IMR-90 (cell line): ENCODE measurements at regions not wholly inside any gene's neighbourhood (a gene's known extent, or its start where the extent isn't known, plus 50 kb on each side); places are given as distances from the start of the nearest gene placed in this dataset.

Experiments
- ATAC-seq: fragments of 200-7000 bp; cut with Tn5 transposase; 2 replicates; pipeline ENCODE4 v1.9.1; 2020; ENCODE audit warnings: low read depth, mild to moderate bottlenecking, moderate library complexity
- BruUV-seq: library from RNA; stranded (reverse); fragments of 400-500 nt; replicated peaks from 2 replicates; lab custom pipeline; 2021; lab: Mats Ljungman, UMichigan
- CTCF ChIA-PET: fragments of 300-600 bp; formaldehyde crosslinking; extraction: SDS; loops from one replicate; lab custom pipeline; 2021; ENCODE audit warnings: antibody characterized with exemption; lab: Yijun Ruan, JAX
- POLR2A ChIA-PET: fragments of 300-600 bp; sonication (Branson Sonifier 250); formaldehyde crosslinking; loops from one replicate; lab custom pipeline; 2022; ENCODE audit warnings: antibody characterized with exemption; ENCODE audit not compliant: unreplicated experiment; lab: Charles Lee
- DNase-seq: peaks from one replicate; pipeline ENCODE4 v3.0.0; 2013
- H2AFZ ChIP-seq: replicated peaks from 2 replicates; pipeline ENCODE3; 2013; ENCODE audit warnings: low read length, mild to moderate bottlenecking; ENCODE audit not compliant: poor library complexity
- H2AK5ac ChIP-seq: 2 replicates; pipeline ENCODE4 v1.6.1; 2013; ENCODE audit warnings: low read depth, low read length, inconsistent platforms
- H2AK9ac ChIP-seq: replicated peaks from 2 replicates; pipeline ENCODE3; 2013; ENCODE audit warnings: mild to moderate bottlenecking, low read depth, low read length, moderate library complexity; ENCODE audit not compliant: poor library complexity
- H2BK120ac ChIP-seq: 2 replicates; pipeline ENCODE4 v1.6.1; 2013; ENCODE audit warnings: low read depth, low read length, inconsistent platforms
- H2BK15ac ChIP-seq: 3 replicates; pipeline ENCODE4 v1.6.1; 2013; ENCODE audit warnings: low read depth, low read length, inconsistent platforms
- H2BK20ac ChIP-seq: 2 replicates; pipeline ENCODE4 v1.6.1; 2013; ENCODE audit warnings: low read depth, mild to moderate bottlenecking, inconsistent platforms, low read length, moderate library complexity
- H2BK5ac ChIP-seq: 2 replicates; pipeline ENCODE4 v1.6.1; 2013; ENCODE audit warnings: mild to moderate bottlenecking, low read depth, low read length, inconsistent platforms; ENCODE audit not compliant: poor library complexity, severe bottlenecking
- H3K14ac ChIP-seq: replicated peaks from 2 replicates; pipeline ENCODE4 v1.6.1; 2013; ENCODE audit warnings: low read depth, low read length, inconsistent platforms
- H3K18ac ChIP-seq: 2 replicates; pipeline ENCODE4 v1.6.1; 2013; ENCODE audit warnings: low read depth, low read length, control low read depth
- H3K23ac ChIP-seq: 2 replicates; pipeline ENCODE4 v1.6.1; 2013; ENCODE audit warnings: low read depth, low read length, inconsistent platforms
- H3K27ac ChIP-seq: 2 replicates; pipeline ENCODE4 v1.5.1; 2013; ENCODE audit warnings: mild to moderate bottlenecking, control low read depth, low read length; ENCODE audit not compliant: insufficient read depth
- H3K27me3 ChIP-seq: 2 replicates; pipeline ENCODE4 v1.6.1; 2013; ENCODE audit warnings: low read length; ENCODE audit not compliant: control insufficient read depth, insufficient read depth
- H3K36me3 ChIP-seq: 2 replicates; pipeline ENCODE4 v1.6.1; 2013; ENCODE audit warnings: low read length, mixed read lengths; ENCODE audit not compliant: control insufficient read depth, insufficient read depth
- H3K4ac ChIP-seq: 2 replicates; pipeline ENCODE4 v1.6.1; 2013; ENCODE audit warnings: low read depth, low read length, inconsistent platforms
- H3K4me1 ChIP-seq: 2 replicates; pipeline ENCODE4 v1.6.1; 2013; ENCODE audit warnings: low read length, mixed read lengths; ENCODE audit not compliant: control insufficient read depth, insufficient read depth
- H3K4me2 ChIP-seq: 2 replicates; pipeline ENCODE4 v1.6.1; 2013; ENCODE audit warnings: low read depth, mild to moderate bottlenecking, control low read depth, low read length, moderate library complexity
- H3K4me3 ChIP-seq: 2 replicates; pipeline ENCODE4 v1.5.1; 2013; ENCODE audit warnings: low read depth, mild to moderate bottlenecking, control low read depth, low read length, moderate library complexity; ENCODE audit not compliant: insufficient read depth
- H3K56ac ChIP-seq: 2 replicates; pipeline ENCODE4 v1.6.1; 2013; ENCODE audit warnings: low read length, inconsistent platforms; ENCODE audit not compliant: insufficient read depth; ENCODE audit errors: extremely low read depth
- H3K79me1 ChIP-seq, 2 experiments: 2 replicates each; pipeline ENCODE4 v1.6.1; 2013; ENCODE audit warnings: low read length in 2 of 2, inconsistent platforms in 1 of 2, low read depth in 1 of 2
- H3K9ac ChIP-seq: 2 replicates; pipeline ENCODE4 v1.6.1; 2013; ENCODE audit warnings: low read depth, low read length, control low read depth
- H3K9me1 ChIP-seq: 2 replicates; pipeline ENCODE4 v1.6.1; 2013; ENCODE audit warnings: low read length, inconsistent platforms; ENCODE audit not compliant: insufficient read depth
- H3K9me3 ChIP-seq: 2 replicates; pipeline ENCODE4 v1.6.1; 2013; ENCODE audit warnings: low read length; ENCODE audit not compliant: control insufficient read depth, insufficient read depth
- H4K20me1 ChIP-seq: 2 replicates; pipeline ENCODE4 v1.6.1; 2013; ENCODE audit warnings: low read length, inconsistent platforms; ENCODE audit not compliant: insufficient read depth
- H4K5ac ChIP-seq: 2 replicates; pipeline ENCODE4 v1.6.1; 2013; ENCODE audit warnings: mild to moderate bottlenecking, low read depth, low read length, control low read depth
- H4K8ac ChIP-seq, 2 experiments: 2 replicates each; pipeline ENCODE4 v1.6.1; 2013; ENCODE audit warnings: low read depth in 2 of 2, low read length in 2 of 2, control low read depth in 1 of 2, inconsistent platforms in 1 of 2
- H4K91ac ChIP-seq: 2 replicates; pipeline ENCODE4 v1.6.1; 2013; ENCODE audit warnings: low read depth, low read length, inconsistent platforms; ENCODE audit not compliant: insufficient read depth
- BHLHE40 ChIP-seq: fragments of 150-350 bp; IDR thresholded peaks from 2 replicates; pipeline ENCODE4 v1.6.1; 2016; ENCODE audit warnings: mild to moderate bottlenecking, low read depth, low read length
- CEBPB ChIP-seq: IDR thresholded peaks from 2 replicates; pipeline ENCODE4 v1.6.1; 2012; ENCODE audit warnings: low read depth, low read length, improper control_type of control experiment
- CHD1 ChIP-seq: IDR thresholded peaks from 2 replicates; pipeline ENCODE4 v1.6.1; 2012; ENCODE audit warnings: low read depth, low read length, improper control_type of control experiment
- CTCF ChIP-seq: conservative IDR thresholded peaks from 2 replicates; pipeline ENCODE4 v1.5.1; 2012; ENCODE audit warnings: mild to moderate bottlenecking, low read depth, low read length, improper control_type of control experiment
- ELK1 ChIP-seq: fragments of 150-350 bp; IDR thresholded peaks from 2 replicates; pipeline ENCODE4 v1.6.1; 2016; ENCODE audit warnings: low read depth, mild to moderate bottlenecking, low read length, moderate library complexity, borderline replicate concordance
- FOS ChIP-seq: fragments of 150-350 bp; IDR thresholded peaks from 2 replicates; pipeline ENCODE4 v1.6.1; 2016; ENCODE audit warnings: low read depth, low read length
- MAFK ChIP-seq: IDR thresholded peaks from 2 replicates; pipeline ENCODE4 v1.6.1; 2012; ENCODE audit warnings: low read depth, low read length, improper control_type of control experiment
- MAZ ChIP-seq: IDR thresholded peaks from 2 replicates; pipeline ENCODE4 v1.6.1; 2012; ENCODE audit warnings: low read depth, mild to moderate bottlenecking, low read length, improper control_type of control experiment, moderate library complexity, borderline replicate concordance
- MXI1 ChIP-seq: IDR thresholded peaks from 2 replicates; pipeline ENCODE4 v1.6.1; 2012; ENCODE audit warnings: low read depth, mild to moderate bottlenecking, low read length, moderate library complexity, borderline replicate concordance
- NFE2L2 ChIP-seq: fragments of 150-350 bp; IDR thresholded peaks from 2 replicates; pipeline ENCODE4 v1.6.1; 2016; ENCODE audit warnings: low read depth, mild to moderate bottlenecking, low read length
- POLR2A ChIP-seq: IDR thresholded peaks from 2 replicates; pipeline ENCODE4 v1.6.1; 2012; ENCODE audit warnings: mild to moderate bottlenecking, low read depth, low read length
- RAD21 ChIP-seq: IDR thresholded peaks from 2 replicates; pipeline ENCODE4 v1.6.1; 2012; ENCODE audit warnings: low read length, improper control_type of control experiment
- RCOR1 ChIP-seq: IDR thresholded peaks from 2 replicates; pipeline ENCODE4 v1.6.1; 2012; ENCODE audit warnings: mild to moderate bottlenecking, low read length, improper control_type of control experiment; ENCODE audit not compliant: insufficient replicate concordance
- RFX5 ChIP-seq: IDR thresholded peaks from 2 replicates; pipeline ENCODE4 v1.8.0; 2012; ENCODE audit warnings: low read depth, mild to moderate bottlenecking, low read length, moderate library complexity
- SMC3 ChIP-seq: fragments of 150-350 bp; IDR thresholded peaks from 2 replicates; pipeline ENCODE4 v1.6.1; 2016; ENCODE audit warnings: low read depth, mild to moderate bottlenecking, antibody characterized with exemption, low read length, moderate library complexity
- USF2 ChIP-seq: fragments of 150-350 bp; IDR thresholded peaks from 2 replicates; pipeline ENCODE4 v1.6.1; 2017; ENCODE audit warnings: mild to moderate bottlenecking, antibody characterized with exemption, low read length, low read depth
- WGBS, 2 experiments: methylation state at CpG; one replicate each; pipeline versions ENCODE4 v1.1.5 to v1.1.7; 2013; ENCODE audit warnings: missing lambda C conversion rate in 2 of 2; ENCODE audit not compliant: insufficient read length in 1 of 2; ENCODE audit errors: extremely low coverage in 2 of 2; 5-methylcytosine and 5-hydroxymethylcytosine counted together
- dilution Hi-C: fragments of 300-500 bp; cut with HindIII; formaldehyde crosslinking; loops from one replicate; pipeline ENCODE4 v1.14.3; 2018; ENCODE audit warnings: low sequenced_read_pairs; ENCODE audit not compliant: unreplicated experiment
- in situ Hi-C: fragments of 300-500 bp; cut with MboI; formaldehyde crosslinking; loops from 3 replicates; pipeline ENCODE4 v1.14.3; 2019; ENCODE audit warnings: low sequenced_read_pairs, inconsistent platforms, mixed read lengths
- intact Hi-C: fragments of 100-400 bp; cut with micrococcal nuclease; formaldehyde crosslinking; loops from 2 replicates; pipeline ENCODE4 v1.10.0; 2022

- H4K5ac ChIP-seq: no peak overlapping the region
- H3K4me2 ChIP-seq: no peak overlapping the region
- dilution Hi-C loops: no loop called here
- ATAC-seq: no peak
- no peak overlapping the region for H2AFZ ChIP-seq
- no peaks in the 10 kb centered on the region for H4K20me1 ChIP-seq
- H2BK120ac ChIP-seq: no peak overlapping the region
- no peak overlapping the region for H3K23ac ChIP-seq
- no peak for DNase-seq
- H3K4me3 ChIP-seq: no peak overlapping the region
- no peak overlapping the region for H4K91ac ChIP-seq
- intact Hi-C loops: no loop called here
- H3K4me1 ChIP-seq: no peaks in the 10 kb centered on the region
- no peak overlapping the region for H4K8ac ChIP-seq
- H2BK5ac ChIP-seq: no peak overlapping the region
- no peaks in the 10 kb centered on the region for H3K27me3 ChIP-seq
- no peak for TF ChIP-seq CTCF
- no peak for TF ChIP-seq BHLHE40
- no peak for TF ChIP-seq MAZ
- TF ChIP-seq NFE2L2: no peak
- no peak for TF ChIP-seq MXI1
- no peak for TF ChIP-seq RAD21
- no peak for TF ChIP-seq RCOR1
- TF ChIP-seq MAFK: no peak
- TF ChIP-seq RFX5: no peak
- no peak for TF ChIP-seq USF2
- no peak for TF ChIP-seq POLR2A
- no peak for TF ChIP-seq SMC3
- TF ChIP-seq FOS: no peak
- no peak for TF ChIP-seq CHD1
- TF ChIP-seq CEBPB: no peak
- no peak for TF ChIP-seq ELK1
- H2BK15ac ChIP-seq: no peak overlapping the region
- no peak overlapping the region for H3K18ac ChIP-seq
- H3K9ac ChIP-seq: no peak overlapping the region
- no peak overlapping the region for H2BK20ac ChIP-seq
- no peak overlapping the region for H3K56ac ChIP-seq
- no TSS peak for BruUV-seq
- ChIA-PET CTCF (no interaction called here), POLR2A (no interaction called here)
- H3K36me3 ChIP-seq: no peaks in the 10 kb centered on the region
- no CpG with 5 or more reads among the region's 1 CpG for WGBS, 2 experiments
- H3K9me3 ChIP-seq: peaks cover 3% of the 10 kb centered on the region; the same call in 1 of the 2 replicates
- H3K27ac ChIP-seq: no peak overlapping the region
- no peak overlapping the region for H2AK5ac ChIP-seq
- no peaks in the 10 kb centered on the region for H3K79me1 ChIP-seq
- no peak overlapping the region for H2AK9ac ChIP-seq
- H3K14ac ChIP-seq: no peak overlapping the region
- no peak overlapping the region for H3K4ac ChIP-seq
- no peaks in the 10 kb centered on the region for H3K9me1 ChIP-seq
- in situ Hi-C loops: no loop called here
These were observed 196.5 kb upstream of the IRX5 start for GRCh38 chr16:54734156-54734555.
